ENCODE measurements at regions not wholly inside any gene's neighbourhood (a gene's known extent, or its start where the extent isn't known, plus 50 kb on each side); places are given as distances from the start of the nearest gene placed in this dataset.
A peak's percentile ranks its signal among the peaks of the same experiment; 100 is the strongest.

- Histone ChIP-seq H3K4me1 (ENCODE audit: control insufficient read depth, insufficient read depth, low read length, poor library complexity, severe bottlenecking) (peaks cover 15% of the 10 kb centered on the region), H3K4me3 (ENCODE audit: extremely low read depth, insufficient read depth, low read length, poor library complexity, severe bottlenecking) (no peak overlapping the region), H3K9me3 (ENCODE audit: control insufficient read depth, low read length) (peaks cover 5% of the 10 kb centered on the region), H3K36me3 (ENCODE audit: control insufficient read depth, insufficient read depth, low read length) (no peaks in the 10 kb centered on the region), H3K27ac (ENCODE audit: low read depth, low read length, severe bottlenecking) (no peak overlapping the region)
- 85 to 91% methylated on average over 5 to 6 of the region's 7 CpGs for WGBS, 2 experiments (ENCODE audit: insufficient coverage in 2 of 2)
These were observed 211.8 kb upstream of the HMGA2 start for GRCh38 chr12:65612440-65612839.

- Histone ChIP-seq H3K4me3 (ENCODE audit: extremely low read depth, insufficient read depth, low read length, poor library complexity, severe bottlenecking) (no peak overlapping the region), H3K36me3 (ENCODE audit: control insufficient read depth, insufficient read depth, low read length) (no peaks in the 10 kb centered on the region), H3K27ac (ENCODE audit: low read depth, low read length, severe bottlenecking) (no peak overlapping the region), H3K4me1 (ENCODE audit: control insufficient read depth, insufficient read depth, low read length, poor library complexity, severe bottlenecking) (peaks cover 16% of the 10 kb centered on the region), H3K9me3 (ENCODE audit: control insufficient read depth, low read length) (no peaks in the 10 kb centered on the region)
- WGBS, 2 experiments (ENCODE audit: insufficient coverage in 2 of 2) = 83 to 93% methylated on average over 1 of the region's 3 CpGs
These were observed 210.6 kb upstream of the HMGA2 start for GRCh38 chr12:65613692-65614091.

- Histone ChIP-seq H3K4me1 (ENCODE audit: control insufficient read depth, insufficient read depth, low read length, poor library complexity, severe bottlenecking) (peaks cover 23% of the 10 kb centered on the region), H3K27ac (ENCODE audit: low read depth, low read length, severe bottlenecking) (no peak overlapping the region), H3K9me3 (ENCODE audit: control insufficient read depth, low read length) (no peaks in the 10 kb centered on the region), H3K4me3 (ENCODE audit: extremely low read depth, insufficient read depth, low read length, poor library complexity, severe bottlenecking) (no peak overlapping the region), H3K36me3 (ENCODE audit: control insufficient read depth, insufficient read depth, low read length) (no peaks in the 10 kb centered on the region)
- 96 to 97% methylated on average over 4 of the region's 5 CpGs for WGBS, 2 experiments (ENCODE audit: insufficient coverage in 2 of 2)
These were observed 209.9 kb upstream of the HMGA2 start for GRCh38 chr12:65614259-65614889.

GRCh38 chr12:65615118-65615517 is 209.2 kb upstream of the HMGA2 start:
- WGBS, 2 experiments (ENCODE audit: insufficient coverage in 2 of 2) = 100% methylated on average over 1 of the region's 2 CpGs; no CpG with 5 or more reads in 1 of the 2 experiments
- H3K4me3 ChIP-seq (ENCODE audit: extremely low read depth, insufficient read depth, low read length, poor library complexity, severe bottlenecking) = no peak overlapping the region

GRCh38 chr12:65616022-65616421 is 208.3 kb upstream of the HMGA2 start:
- Histone ChIP-seq H3K4me1 (ENCODE audit: control insufficient read depth, insufficient read depth, low read length, poor library complexity, severe bottlenecking) (peaks cover 28% of the 10 kb centered on the region), H3K36me3 (ENCODE audit: control insufficient read depth, insufficient read depth, low read length) (no peaks in the 10 kb centered on the region), H3K9me3 (ENCODE audit: control insufficient read depth, low read length) (no peaks in the 10 kb centered on the region), H3K27ac (ENCODE audit: low read depth, low read length, severe bottlenecking) (no peak overlapping the region), H3K4me3 (ENCODE audit: extremely low read depth, insufficient read depth, low read length, poor library complexity, severe bottlenecking) (no peak overlapping the region)
- 100% methylated on average over 1 of the region's 1 CpG for WGBS, 2 experiments (ENCODE audit: insufficient coverage in 2 of 2)

More at GRCh38 chr12:65615118-65615517, 209.2 kb upstream of the HMGA2 start:
- H3K9me3 ChIP-seq (ENCODE audit: control insufficient read depth, low read length) = no peaks in the 10 kb centered on the region
- peaks cover 30% of the 10 kb centered on the region for H3K4me1 ChIP-seq (ENCODE audit: control insufficient read depth, insufficient read depth, low read length, poor library complexity, severe bottlenecking)
- H3K36me3 ChIP-seq (ENCODE audit: control insufficient read depth, insufficient read depth, low read length) = no peaks in the 10 kb centered on the region
- no peak overlapping the region for H3K27ac ChIP-seq (ENCODE audit: low read depth, low read length, severe bottlenecking)

GRCh38 chr12:65618588-65618987 is 205.7 kb upstream of the HMGA2 start:
- WGBS, 2 experiments (ENCODE audit: insufficient coverage in 2 of 2) = no CpG with 5 or more reads among the region's 2 CpGs
- peaks cover 19% of the 10 kb centered on the region for H3K4me1 ChIP-seq (ENCODE audit: control insufficient read depth, insufficient read depth, low read length, poor library complexity, severe bottlenecking)
- no peaks in the 10 kb centered on the region for H3K9me3 ChIP-seq (ENCODE audit: control insufficient read depth, low read length)
- no peak overlapping the region for H3K4me3 ChIP-seq (ENCODE audit: extremely low read depth, insufficient read depth, low read length, poor library complexity, severe bottlenecking)
- peak overlapping the region; percentile 25 for H3K27ac ChIP-seq (ENCODE audit: low read depth, low read length, severe bottlenecking)
- H3K36me3 ChIP-seq (ENCODE audit: control insufficient read depth, insufficient read depth, low read length) = no peaks in the 10 kb centered on the region

GRCh38 chr12:65619018-65619417 is 205.3 kb upstream of the HMGA2 start:
- Histone ChIP-seq H3K27ac (ENCODE audit: low read depth, low read length, severe bottlenecking) (peak overlapping the region; percentile 25), H3K36me3 (ENCODE audit: control insufficient read depth, insufficient read depth, low read length) (no peaks in the 10 kb centered on the region), H3K9me3 (ENCODE audit: control insufficient read depth, low read length) (no peaks in the 10 kb centered on the region), H3K4me1 (ENCODE audit: control insufficient read depth, insufficient read depth, low read length, poor library complexity, severe bottlenecking) (peaks cover 19% of the 10 kb centered on the region), H3K4me3 (ENCODE audit: extremely low read depth, insufficient read depth, low read length, poor library complexity, severe bottlenecking) (no peak overlapping the region)
- 80 to 84% methylated on average over 1 to 3 of the region's 4 CpGs for WGBS, 2 experiments (ENCODE audit: insufficient coverage in 2 of 2)

GRCh38 chr12:65620046-65620445 is 204.2 kb upstream of the HMGA2 start:
- no peaks in the 10 kb centered on the region for H3K36me3 ChIP-seq (ENCODE audit: control insufficient read depth, insufficient read depth, low read length)
- H3K27ac ChIP-seq (ENCODE audit: low read depth, low read length, severe bottlenecking) = peak overlapping the region; percentile 17
- no peak overlapping the region for H3K4me3 ChIP-seq (ENCODE audit: extremely low read depth, insufficient read depth, low read length, poor library complexity, severe bottlenecking)
- 100% methylated on average over 1 of the region's 1 CpG; no CpG with 5 or more reads in 1 of the 2 experiments for WGBS, 2 experiments (ENCODE audit: insufficient coverage in 2 of 2)
- H3K9me3 ChIP-seq (ENCODE audit: control insufficient read depth, low read length) = no peaks in the 10 kb centered on the region
- peaks cover 19% of the 10 kb centered on the region for H3K4me1 ChIP-seq (ENCODE audit: control insufficient read depth, insufficient read depth, low read length, poor library complexity, severe bottlenecking)

GRCh38 chr12:65622056-65622455 is 202.2 kb upstream of the HMGA2 start:
- Histone ChIP-seq H3K36me3 (ENCODE audit: control insufficient read depth, insufficient read depth, low read length) (no peaks in the 10 kb centered on the region), H3K9me3 (ENCODE audit: control insufficient read depth, low read length) (no peaks in the 10 kb centered on the region), H3K27ac (ENCODE audit: low read depth, low read length, severe bottlenecking) (no peak overlapping the region), H3K4me3 (ENCODE audit: extremely low read depth, insufficient read depth, low read length, poor library complexity, severe bottlenecking) (no peak overlapping the region), H3K4me1 (ENCODE audit: control insufficient read depth, insufficient read depth, low read length, poor library complexity, severe bottlenecking) (peaks cover 19% of the 10 kb centered on the region)
- 94 to 96% methylated on average over 3 to 5 of the region's 6 CpGs for WGBS, 2 experiments (ENCODE audit: insufficient coverage in 2 of 2)

GRCh38 chr12:65623507-65623906 is 200.8 kb upstream of the HMGA2 start:
- no peak overlapping the region for H3K27ac ChIP-seq (ENCODE audit: low read depth, low read length, severe bottlenecking)
- H3K4me3 ChIP-seq (ENCODE audit: extremely low read depth, insufficient read depth, low read length, poor library complexity, severe bottlenecking) = no peak overlapping the region
- WGBS, 2 experiments (ENCODE audit: insufficient coverage in 2 of 2) = 82% methylated on average over 1 of the region's 1 CpG; no CpG with 5 or more reads in 1 of the 2 experiments
- H3K4me1 ChIP-seq (ENCODE audit: control insufficient read depth, insufficient read depth, low read length, poor library complexity, severe bottlenecking) = peaks cover 19% of the 10 kb centered on the region
- no peaks in the 10 kb centered on the region for H3K9me3 ChIP-seq (ENCODE audit: control insufficient read depth, low read length)
- H3K36me3 ChIP-seq (ENCODE audit: control insufficient read depth, insufficient read depth, low read length) = no peaks in the 10 kb centered on the region

- H3K4me1 ChIP-seq (ENCODE audit: control insufficient read depth, insufficient read depth, low read length, poor library complexity, severe bottlenecking) = peaks cover 8% of the 10 kb centered on the region
- no peaks in the 10 kb centered on the region for H3K9me3 ChIP-seq (ENCODE audit: control insufficient read depth, low read length)
- H3K27ac ChIP-seq (ENCODE audit: low read depth, low read length, severe bottlenecking) = no peak overlapping the region
- no peak overlapping the region for H3K4me3 ChIP-seq (ENCODE audit: extremely low read depth, insufficient read depth, low read length, poor library complexity, severe bottlenecking)
- 100% methylated on average over 1 of the region's 4 CpGs for WGBS, 2 experiments (ENCODE audit: insufficient coverage in 2 of 2)
- H3K36me3 ChIP-seq (ENCODE audit: control insufficient read depth, insufficient read depth, low read length) = no peaks in the 10 kb centered on the region
These were observed 199.7 kb upstream of the HMGA2 start for GRCh38 chr12:65624554-65625086.
